Epithelial cell of proximal tubule (primary cell): ENCODE measurements at regions not wholly inside any gene's neighbourhood (a gene's known extent, or its start where the extent isn't known, plus 50 kb on each side); places are given as distances from the start of the nearest gene placed in this dataset.

Experiments
- DNase-seq: peaks from one replicate; pipeline ENCODE4 v3.0.0-alpha.2; 2011; ENCODE audit warnings: low read depth
- H3K4me3 ChIP-seq: 2 replicates; pipeline ENCODE4 v1.5.1; 2011; ENCODE audit warnings: low read depth, mild to moderate bottlenecking, low read length
- CTCF ChIP-seq: conservative IDR thresholded peaks from 2 replicates; pipeline ENCODE4 v1.5.1; 2012; ENCODE audit warnings: low read depth, mild to moderate bottlenecking, low read length

DNA sequence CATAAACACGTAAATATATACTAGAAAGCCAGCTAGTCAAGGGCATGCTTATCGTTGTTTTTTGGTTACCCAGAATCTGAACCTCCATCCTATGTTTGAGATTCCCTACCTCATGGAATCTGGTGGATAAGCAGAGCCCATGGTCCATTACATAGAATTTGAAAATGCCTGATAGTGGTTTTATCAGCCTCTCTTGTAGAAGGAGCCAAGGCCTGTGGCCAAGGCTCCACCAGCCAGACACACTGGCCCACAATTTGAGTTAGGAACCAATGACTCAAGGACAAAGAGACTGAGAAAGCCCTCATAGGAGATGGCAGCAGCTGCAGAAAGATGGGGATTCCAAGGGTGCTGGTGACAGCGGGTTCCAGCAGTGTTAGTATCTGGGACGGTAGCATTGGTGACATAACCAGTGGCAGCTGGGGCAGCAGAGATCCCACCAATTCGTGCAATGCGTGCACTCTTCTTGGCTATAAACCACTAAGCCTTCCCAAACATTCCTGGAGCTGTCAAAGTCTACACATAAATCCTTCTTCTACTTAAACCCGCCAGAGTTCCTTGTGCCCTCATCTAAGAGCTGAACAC lies 51.2 kb upstream of the RMDN2 start:
- H3K4me3 ChIP-seq: no peak overlapping the region
- no peak for TF ChIP-seq CTCF
- DNase-seq: no peak

- DNase-seq: no peak
- TF ChIP-seq CTCF: no peak
- no peak overlapping the region for H3K4me3 ChIP-seq
Observed at GRCh38 chr2:37874470-37874869, 50.6 kb upstream of the RMDN2 start.
